Peyer's patch (tissue), 4 donors: ENCODE measurements at regions not wholly inside any gene's neighbourhood (a gene's known extent, or its start where the extent isn't known, plus 50 kb on each side); places are given as distances from the start of the nearest gene placed in this dataset.

Source experiments
- CTCF ChIP-seq, 6 experiments: fragments of 450-650 bp in 4 of 6; fragments of 200-600 bp in 2 of 6; sonication (generic) in 1 of 6; IDR thresholded peaks; one replicate each; pipeline ENCODE4 v1.5.1; 2017 to 2019; ENCODE audit warnings: antibody characterized with exemption in 6 of 6, mild to moderate bottlenecking in 3 of 6, moderate library complexity in 1 of 6
- POLR2A ChIP-seq, 2 donors: fragments of 450-650 bp; IDR thresholded peaks; one replicate each; pipeline ENCODE4 v1.5.1; 2017; ENCODE audit warnings: antibody characterized with exemption in 2 of 2, mild to moderate bottlenecking in 2 of 2, moderate library complexity in 2 of 2

DNA sequence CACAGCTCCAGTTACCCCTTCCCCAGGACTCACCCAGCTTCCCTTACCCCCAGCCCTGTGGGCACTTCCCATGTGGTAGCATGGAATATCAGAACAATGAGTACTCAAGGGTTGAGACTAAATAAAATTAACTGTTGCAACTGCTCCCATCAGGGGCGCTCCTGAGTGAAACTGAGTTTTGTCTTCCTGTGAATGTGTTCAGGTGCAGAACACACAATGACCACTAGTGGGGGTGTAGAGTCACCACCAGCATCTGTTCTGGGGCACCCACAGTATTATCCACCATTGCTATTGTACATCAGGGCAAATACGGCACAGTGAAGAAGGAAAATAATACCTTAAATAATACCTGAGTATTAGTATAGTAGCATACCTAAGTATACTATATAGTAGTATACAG is 689.7 kb downstream of the TBC1D22A start:
- TF ChIP-seq CTCF (IDR thresholded peaks at IDR 0.05) (peak in 3 of 6 experiments; percentile 19 to 33 (median 31)), POLR2A (IDR thresholded peaks at IDR 0.05) (no peak)
